ENCODE measurements at regions not wholly inside any gene's neighbourhood (a gene's known extent, or its start where the extent isn't known, plus 50 kb on each side); places are given as distances from the start of the nearest gene placed in this dataset.
A peak's percentile ranks its signal among the peaks of the same experiment; 100 is the strongest.

DNA sequence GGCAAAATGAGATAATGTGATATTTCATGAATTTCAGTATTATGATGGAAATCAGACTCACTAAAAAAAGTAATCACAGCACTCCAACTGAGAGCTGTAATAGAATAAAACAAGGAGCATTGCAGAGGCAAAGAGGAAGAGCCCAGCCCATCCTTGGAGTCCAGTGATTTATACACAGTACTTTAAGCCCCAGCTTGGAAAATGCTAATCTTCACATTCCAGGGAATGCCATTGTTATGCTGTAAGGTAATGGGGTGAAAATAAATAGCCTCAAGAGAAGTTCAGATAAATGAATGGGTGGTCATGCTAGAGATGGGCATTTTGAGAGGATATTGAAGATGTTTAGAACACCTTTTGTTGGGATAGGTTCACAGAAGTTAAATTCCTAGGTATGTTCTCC, 190.3 kb upstream of the TAPT1 start:
- Histone ChIP-seq H2AFZ (ENCODE audit: low read length) (no peak overlapping the region), H3K36me3 (ENCODE audit: control insufficient read depth, insufficient read depth, low read length) (no peaks in the 10 kb centered on the region), H3K4me1 (ENCODE audit: control insufficient read depth, extremely low read depth, insufficient read depth, low read length) (no peaks in the 10 kb centered on the region), H3K27me3 (ENCODE audit: control insufficient read depth, insufficient read depth, low read length) (no peaks in the 10 kb centered on the region), H3K4me3 (replicated peaks in 1 of 4; ENCODE audit: control extremely low read depth in 1 of 4, insufficient read depth in 1 of 4, low read depth in 3 of 4, low read length in 4 of 4) (no peak overlapping the region), H4K20me1 (ENCODE audit: control insufficient read depth, extremely low read depth, insufficient read depth, low read length) (no peaks in the 10 kb centered on the region), H3K27ac (ENCODE audit: insufficient read depth, low read length) (no peak overlapping the region), H3K9me3 (ENCODE audit: control insufficient read depth, insufficient read depth, low read depth, low read length) (no peaks in the 10 kb centered on the region), H3K9ac (ENCODE audit: insufficient read depth, low read length) (no peak overlapping the region), H3K4me2 (ENCODE audit: extremely low read depth, insufficient read depth, low read length) (no peak overlapping the region), H3K79me2 (ENCODE audit: control insufficient read depth, insufficient read depth, low read length) (no peaks in the 10 kb centered on the region)
- no peak for TF ChIP-seq CTCF (conservative IDR thresholded peaks at IDR 0.05 in 1 of 2, IDR thresholded peaks at IDR 0.05 in 1 of 2; ENCODE audit: low read depth in 1 of 2, low read length in 2 of 2)
- no peak for TF ChIP-seq EZH2 (IDR thresholded peaks at IDR 0.05; ENCODE audit: low read length, missing control alignments)
- peak in 1 of 2 donors; percentile 14 for DNase-seq (ENCODE audit: low read depth in 2 of 2)

DNA sequence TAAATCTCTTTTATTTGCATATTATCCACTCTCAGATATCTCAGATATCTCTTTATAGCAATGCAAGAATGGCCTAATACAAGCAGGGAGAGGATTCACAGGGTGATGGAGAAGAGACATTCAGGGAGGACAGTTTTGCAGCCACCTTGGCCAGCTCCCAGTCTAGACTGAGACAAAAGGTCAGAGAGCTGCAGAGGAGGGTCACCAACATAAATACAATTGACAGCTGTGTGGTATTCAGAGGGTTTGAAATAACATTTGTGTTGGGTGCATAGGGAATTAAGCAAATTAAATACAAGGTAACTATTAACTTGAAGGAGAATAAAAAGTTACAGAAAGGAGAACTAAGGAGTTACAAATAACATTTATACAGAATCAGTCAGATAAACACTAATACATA, 189.5 kb upstream of the TAPT1 start:
- H3K9ac ChIP-seq (ENCODE audit: insufficient read depth, low read length), result no peak overlapping the region
- TF ChIP-seq EZH2 (IDR thresholded peaks at IDR 0.05; ENCODE audit: low read length, missing control alignments) (no peak), CTCF (conservative IDR thresholded peaks at IDR 0.05 in 1 of 2, IDR thresholded peaks at IDR 0.05 in 1 of 2; ENCODE audit: low read depth in 1 of 2, low read length in 2 of 2) (no peak)
- no peak overlapping the region for H3K4me2 ChIP-seq (ENCODE audit: extremely low read depth, insufficient read depth, low read length)
- H3K9me3 ChIP-seq (ENCODE audit: control insufficient read depth, insufficient read depth, low read depth, low read length), result no peaks in the 10 kb centered on the region
- H3K4me3 ChIP-seq (replicated peaks in 1 of 4; ENCODE audit: control extremely low read depth in 1 of 4, insufficient read depth in 1 of 4, low read depth in 3 of 4, low read length in 4 of 4), result no peak overlapping the region
- H4K20me1 ChIP-seq (ENCODE audit: control insufficient read depth, extremely low read depth, insufficient read depth, low read length), result no peaks in the 10 kb centered on the region
- H3K79me2 ChIP-seq (ENCODE audit: control insufficient read depth, insufficient read depth, low read length), result no peaks in the 10 kb centered on the region
- H3K4me1 ChIP-seq (ENCODE audit: control insufficient read depth, extremely low read depth, insufficient read depth, low read length), result no peaks in the 10 kb centered on the region
- no peaks in the 10 kb centered on the region for H3K36me3 ChIP-seq (ENCODE audit: control insufficient read depth, insufficient read depth, low read length)
- no peak for DNase-seq (ENCODE audit: low read depth in 2 of 2)
- no peaks in the 10 kb centered on the region for H3K27me3 ChIP-seq (ENCODE audit: control insufficient read depth, insufficient read depth, low read length)
- H3K27ac ChIP-seq (ENCODE audit: insufficient read depth, low read length), result no peak overlapping the region
- no peak overlapping the region for H2AFZ ChIP-seq (ENCODE audit: low read length)

DNA sequence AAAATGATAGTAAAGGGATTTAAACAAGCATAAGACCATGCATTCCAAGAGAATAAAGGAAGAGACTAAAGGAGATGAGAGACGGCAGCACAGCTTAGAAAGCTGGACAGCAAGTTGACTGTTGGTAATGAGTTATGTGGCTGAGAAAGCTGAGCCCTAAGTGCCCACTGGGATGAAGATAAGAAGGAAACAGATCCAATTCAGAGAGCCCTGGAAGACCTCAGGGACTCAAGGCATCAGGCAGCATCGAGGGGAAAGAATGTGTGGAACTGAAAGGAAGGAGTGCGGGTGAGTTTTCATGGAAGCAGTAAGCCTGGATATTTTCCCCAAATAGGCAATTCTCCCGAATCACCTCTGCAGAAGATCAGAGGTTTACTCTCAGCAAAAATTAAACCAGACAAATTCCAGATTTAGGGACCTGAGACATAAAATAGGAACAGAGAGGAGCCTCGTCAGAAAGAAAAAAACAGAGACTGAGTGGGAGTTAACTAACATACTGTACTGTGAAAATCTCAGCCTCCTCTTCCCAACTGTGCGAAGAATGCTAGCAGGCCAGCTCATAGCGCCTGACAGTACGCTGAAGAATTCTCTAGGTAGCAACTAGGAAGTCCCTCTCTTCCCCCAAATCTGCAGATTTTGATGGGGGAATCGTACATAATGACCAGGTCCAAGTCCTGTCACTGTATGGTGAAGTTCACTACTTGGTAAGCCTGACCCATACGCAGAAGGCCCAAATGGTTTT, 187.7 kb upstream of the TAPT1 start:
- H3K4me2 ChIP-seq (ENCODE audit: extremely low read depth, insufficient read depth, low read length), result no peak overlapping the region
- TF ChIP-seq CTCF (conservative IDR thresholded peaks at IDR 0.05 in 1 of 2, IDR thresholded peaks at IDR 0.05 in 1 of 2; ENCODE audit: low read depth in 1 of 2, low read length in 2 of 2) (no peak), EZH2 (IDR thresholded peaks at IDR 0.05; ENCODE audit: low read length, missing control alignments) (no peak)

More for the DNA sequence above, 187.7 kb upstream of the TAPT1 start:
- Histone ChIP-seq H3K4me1 (ENCODE audit: control insufficient read depth, extremely low read depth, insufficient read depth, low read length) (no peaks in the 10 kb centered on the region), H3K36me3 (ENCODE audit: control insufficient read depth, insufficient read depth, low read length) (no peaks in the 10 kb centered on the region), H2AFZ (ENCODE audit: low read length) (no peak overlapping the region), H3K9me3 (ENCODE audit: control insufficient read depth, insufficient read depth, low read depth, low read length) (no peaks in the 10 kb centered on the region), H4K20me1 (ENCODE audit: control insufficient read depth, extremely low read depth, insufficient read depth, low read length) (no peaks in the 10 kb centered on the region), H3K9ac (ENCODE audit: insufficient read depth, low read length) (no peak overlapping the region), H3K27ac (ENCODE audit: insufficient read depth, low read length) (no peak overlapping the region), H3K4me3 (replicated peaks in 1 of 4; ENCODE audit: control extremely low read depth in 1 of 4, insufficient read depth in 1 of 4, low read depth in 3 of 4, low read length in 4 of 4) (no peak overlapping the region), H3K79me2 (ENCODE audit: control insufficient read depth, insufficient read depth, low read length) (no peaks in the 10 kb centered on the region), H3K27me3 (ENCODE audit: control insufficient read depth, insufficient read depth, low read length) (no peaks in the 10 kb centered on the region)
- no peak for DNase-seq (ENCODE audit: low read depth in 2 of 2)
